ENCODE measurements at regions not wholly inside any gene's neighbourhood (a gene's known extent, or its start where the extent isn't known, plus 50 kb on each side); places are given as distances from the start of the nearest gene placed in this dataset.

DNA sequence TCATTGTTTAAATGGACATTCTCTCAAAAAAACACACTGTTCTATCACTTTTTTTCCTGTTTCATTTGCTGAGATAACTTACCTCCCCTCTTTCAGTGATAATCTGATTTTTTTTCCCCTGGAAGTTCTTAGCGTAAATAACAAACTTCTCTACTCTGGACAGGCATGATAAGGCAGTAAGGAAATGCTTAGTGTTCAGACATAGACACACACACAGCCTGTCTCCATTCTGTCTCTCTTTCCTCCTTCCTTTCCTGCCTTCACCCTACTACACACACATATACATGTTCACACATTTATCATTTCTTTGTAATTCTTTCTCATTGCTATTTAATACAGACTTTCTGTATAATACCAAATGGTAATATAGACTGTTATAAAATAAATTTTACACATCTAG lies 470.8 kb upstream of the ROBO1 start:
- Mint-ChIP-seq H3K27ac (no peak overlapping the region), H3K4me3 (no peak overlapping the region), H3K36me3 (no peaks in the 10 kb centered on the region), H3K4me1 (ENCODE audit: unreplicated experiment) (peaks cover 4% of the 10 kb centered on the region), H3K27me3 (peaks cover 8% of the 10 kb centered on the region), H3K9me3 (no peaks in the 10 kb centered on the region)
- no peak for DNase-seq (ENCODE audit: extremely low spot score, unreplicated experiment)
- TF ChIP-seq, protein P1, sequence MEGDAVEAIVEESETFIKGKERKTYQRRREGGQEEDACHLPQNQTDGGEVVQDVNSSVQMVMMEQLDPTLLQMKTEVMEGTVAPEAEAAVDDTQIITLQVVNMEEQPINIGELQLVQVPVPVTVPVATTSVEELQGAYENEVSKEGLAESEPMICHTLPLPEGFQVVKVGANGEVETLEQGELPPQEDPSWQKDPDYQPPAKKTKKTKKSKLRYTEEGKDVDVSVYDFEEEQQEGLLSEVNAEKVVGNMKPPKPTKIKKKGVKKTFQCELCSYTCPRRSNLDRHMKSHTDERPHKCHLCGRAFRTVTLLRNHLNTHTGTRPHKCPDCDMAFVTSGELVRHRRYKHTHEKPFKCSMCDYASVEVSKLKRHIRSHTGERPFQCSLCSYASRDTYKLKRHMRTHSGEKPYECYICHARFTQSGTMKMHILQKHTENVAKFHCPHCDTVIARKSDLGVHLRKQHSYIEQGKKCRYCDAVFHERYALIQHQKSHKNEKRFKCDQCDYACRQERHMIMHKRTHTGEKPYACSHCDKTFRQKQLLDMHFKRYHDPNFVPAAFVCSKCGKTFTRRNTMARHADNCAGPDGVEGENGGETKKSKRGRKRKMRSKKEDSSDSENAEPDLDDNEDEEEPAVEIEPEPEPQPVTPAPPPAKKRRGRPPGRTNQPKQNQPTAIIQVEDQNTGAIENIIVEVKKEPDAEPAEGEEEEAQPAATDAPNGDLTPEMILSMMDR (conservative IDR thresholded peaks at IDR 0.05) = no peak

DNA sequence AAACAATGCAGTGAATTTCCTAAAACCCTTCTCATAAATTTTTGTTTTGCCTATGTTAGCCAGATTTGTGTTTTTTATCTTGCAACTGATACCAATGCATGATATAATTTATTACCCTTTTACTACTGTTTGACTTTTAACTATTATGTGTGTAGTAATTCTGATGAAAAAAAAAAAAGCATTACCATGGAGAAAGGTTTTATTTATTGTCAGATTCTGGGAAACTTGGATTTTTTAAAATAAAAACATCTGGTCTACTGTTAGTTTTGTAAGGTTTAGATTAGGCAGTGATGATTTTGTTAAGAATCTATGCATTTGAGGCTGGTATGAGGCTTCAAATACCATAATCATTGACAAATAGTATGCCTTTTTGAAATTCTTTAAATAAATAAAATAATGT lies 470.4 kb upstream of the ROBO1 start:
- DNase-seq (ENCODE audit: extremely low spot score, unreplicated experiment) = no peak
- peaks cover 8% of the 10 kb centered on the region for H3K27me3 Mint-ChIP-seq
- H3K27ac Mint-ChIP-seq = no peak overlapping the region
- peaks cover 4% of the 10 kb centered on the region for H3K4me1 Mint-ChIP-seq (ENCODE audit: unreplicated experiment)
- TF ChIP-seq, protein P1 (conservative IDR thresholded peaks at IDR 0.05) = no peak
- H3K4me3 Mint-ChIP-seq = no peak overlapping the region
- no peaks in the 10 kb centered on the region for H3K9me3 Mint-ChIP-seq
- H3K36me3 Mint-ChIP-seq = no peaks in the 10 kb centered on the region

DNA sequence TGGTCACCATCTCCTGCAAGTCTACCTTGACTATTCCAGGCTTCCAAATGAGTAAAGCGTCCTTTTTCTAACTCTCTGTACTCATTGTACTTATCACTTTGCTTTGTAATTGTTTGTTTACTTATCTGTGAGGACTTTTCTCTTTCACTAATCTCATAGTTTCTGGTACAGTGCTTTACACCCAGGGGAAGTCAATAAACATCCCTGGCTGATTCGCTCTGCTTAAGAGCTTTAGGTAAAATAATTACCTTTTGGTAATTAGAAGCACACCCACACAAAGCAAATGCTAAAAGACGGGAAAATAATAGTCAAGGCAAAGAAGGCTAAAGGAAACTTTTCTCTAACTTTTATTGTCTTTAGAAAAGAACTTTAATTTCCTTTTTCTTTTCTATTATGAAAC lies 466.9 kb upstream of the ROBO1 start:
- H3K4me1 Mint-ChIP-seq (ENCODE audit: unreplicated experiment) = peaks cover 9% of the 10 kb centered on the region
- H3K27ac Mint-ChIP-seq = no peak overlapping the region
- TF ChIP-seq, protein P1 (conservative IDR thresholded peaks at IDR 0.05) = no peak
- H3K9me3 Mint-ChIP-seq = no peaks in the 10 kb centered on the region
- H3K36me3 Mint-ChIP-seq = no peaks in the 10 kb centered on the region
- no peak overlapping the region for H3K4me3 Mint-ChIP-seq
- H3K27me3 Mint-ChIP-seq = peaks cover 3% of the 10 kb centered on the region
- DNase-seq (ENCODE audit: extremely low spot score, unreplicated experiment) = no peak

DNA sequence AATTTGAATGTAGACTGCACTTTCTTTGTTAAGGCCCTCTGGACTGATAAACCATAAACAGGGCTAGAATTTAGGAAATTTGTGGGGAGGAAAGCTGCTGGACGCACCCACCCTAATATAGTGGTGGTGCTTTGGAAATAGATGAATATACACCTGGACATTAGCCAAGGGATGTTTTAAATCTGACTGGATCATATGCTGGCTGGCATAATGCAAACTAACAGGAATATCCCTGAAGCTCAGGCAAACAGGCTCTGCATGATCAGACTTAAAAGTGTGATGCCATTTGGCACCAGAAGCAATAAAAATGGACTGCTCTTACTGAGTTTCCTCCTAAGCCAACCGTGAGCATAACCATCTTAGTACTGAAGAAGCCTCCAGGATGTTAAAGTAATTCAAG lies 465.8 kb upstream of the ROBO1 start:
- TF ChIP-seq, protein P1 (conservative IDR thresholded peaks at IDR 0.05) = no peak
- H3K4me3 Mint-ChIP-seq = no peak overlapping the region
- peaks cover 3% of the 10 kb centered on the region for H3K27me3 Mint-ChIP-seq
- DNase-seq (ENCODE audit: extremely low spot score, unreplicated experiment) = no peak
- peaks cover 7% of the 10 kb centered on the region for H3K4me1 Mint-ChIP-seq (ENCODE audit: unreplicated experiment)
- no peaks in the 10 kb centered on the region for H3K9me3 Mint-ChIP-seq
- H3K27ac Mint-ChIP-seq = no peak overlapping the region
- no peaks in the 10 kb centered on the region for H3K36me3 Mint-ChIP-seq

DNA sequence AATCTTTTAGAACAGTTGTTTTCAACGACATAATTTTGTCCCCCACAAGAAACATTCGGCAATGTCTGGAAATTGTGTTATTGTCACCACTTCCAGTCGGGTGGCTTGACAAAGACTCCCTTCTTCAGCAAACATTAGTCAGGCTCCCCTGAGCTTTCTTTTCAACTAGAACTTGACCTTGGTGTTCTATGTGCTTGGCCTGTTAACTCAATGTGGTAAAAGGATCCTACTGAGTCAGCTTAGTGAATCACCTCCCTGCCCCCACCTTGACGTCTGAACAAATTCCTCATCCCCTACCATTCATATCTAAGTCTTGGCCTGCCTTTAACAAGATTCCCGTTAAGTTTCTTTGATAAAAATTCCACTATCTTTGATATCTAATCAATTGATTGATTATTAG lies 465.0 kb upstream of the ROBO1 start:
- Mint-ChIP-seq H3K9me3 (no peaks in the 10 kb centered on the region), H3K27me3 (peaks cover 3% of the 10 kb centered on the region), H3K36me3 (no peaks in the 10 kb centered on the region), H3K4me1 (ENCODE audit: unreplicated experiment) (peaks cover 5% of the 10 kb centered on the region), H3K4me3 (no peak overlapping the region), H3K27ac (no peak overlapping the region)
- no peak for DNase-seq (ENCODE audit: extremely low spot score, unreplicated experiment)
- TF ChIP-seq, protein P1 (conservative IDR thresholded peaks at IDR 0.05) = no peak

DNA sequence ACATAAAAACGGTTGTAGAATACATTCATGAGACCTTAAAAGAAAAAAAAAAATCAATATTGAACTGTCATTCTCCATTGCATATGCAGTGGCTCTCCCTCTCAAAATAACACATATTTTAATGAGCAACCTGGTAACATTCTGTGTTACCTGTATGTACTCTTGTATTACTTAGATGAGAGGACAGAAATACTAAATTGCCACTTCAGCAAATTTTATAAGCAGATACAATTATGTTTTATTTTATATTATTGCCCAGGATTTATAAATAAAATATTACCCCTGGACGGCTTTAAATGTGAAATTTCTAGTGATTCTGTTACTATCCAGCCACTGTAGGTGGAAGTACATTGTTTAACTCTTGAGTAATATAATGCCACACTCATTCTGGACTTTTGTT lies 463.2 kb upstream of the ROBO1 start:
- H3K4me1 Mint-ChIP-seq (ENCODE audit: unreplicated experiment) = peaks cover 5% of the 10 kb centered on the region
- TF ChIP-seq, protein P1 (conservative IDR thresholded peaks at IDR 0.05) = no peak
- no peaks in the 10 kb centered on the region for H3K36me3 Mint-ChIP-seq

More for the DNA sequence above, 463.2 kb upstream of the ROBO1 start:
- H3K27ac Mint-ChIP-seq = no peak overlapping the region
- no peaks in the 10 kb centered on the region for H3K9me3 Mint-ChIP-seq
- no peak for DNase-seq (ENCODE audit: extremely low spot score, unreplicated experiment)
- peaks cover 3% of the 10 kb centered on the region for H3K27me3 Mint-ChIP-seq
- no peak overlapping the region for H3K4me3 Mint-ChIP-seq
